ENCODE measurements at regions not wholly inside any gene's neighbourhood (a gene's known extent, or its start where the extent isn't known, plus 50 kb on each side); places are given as distances from the start of the nearest gene placed in this dataset.

- TF ChIP-seq E2F6 (IDR thresholded peaks at IDR 0.05) (no peak; the same call in 1 of the 2 replicates), HDAC6 (IDR thresholded peaks at IDR 0.05; ENCODE audit: low read depth, low read length) (no peak)
Observed at GRCh38 chr11:112881461-112881860, 79.8 kb upstream of the NCAM1 start.

Data from H1 (cell line).